Liver (tissue), 3 donors: ENCODE measurements at regions not wholly inside any gene's neighbourhood (a gene's known extent, or its start where the extent isn't known, plus 50 kb on each side); places are given as distances from the start of the nearest gene placed in this dataset.

Experiments
- RAD21 ChIP-seq, 2 donors: IDR thresholded peaks; 2 replicates each; pipeline ENCODE4 v1.6.1; 2016; ENCODE audit warnings: antibody characterized with exemption in 2 of 2, mild to moderate bottlenecking in 2 of 2
- REST ChIP-seq: IDR thresholded peaks from 2 replicates; pipeline ENCODE4 v1.6.1; 2016; ENCODE audit warnings: antibody characterized with exemption, mild to moderate bottlenecking
- YY1 ChIP-seq: IDR thresholded peaks from 2 replicates; pipeline ENCODE4 v1.6.1; 2016; ENCODE audit warnings: antibody characterized with exemption, mild to moderate bottlenecking
- ZBTB33 ChIP-seq: IDR thresholded peaks from 2 replicates; pipeline ENCODE4 v1.6.1; 2016; ENCODE audit warnings: antibody characterized with exemption
- TF ChIP-seq, protein P1 (sequence below): fragments of 150-350 bp; IDR thresholded peaks from 2 replicates; pipeline ENCODE4 v1.5.1; 2017; ENCODE audit warnings: improper control_type of control experiment, low read depth, low read length; ENCODE audit not compliant: missing input control
- donor health status: healthy.
- donor health status: healthy.

GRCh38 chr7:125480762-125481161 lies 551.1 kb upstream of the POT1 start:
- TF ChIP-seq RAD21 (IDR thresholded peaks at IDR 0.05), result no peak
- TF ChIP-seq, protein P1, sequence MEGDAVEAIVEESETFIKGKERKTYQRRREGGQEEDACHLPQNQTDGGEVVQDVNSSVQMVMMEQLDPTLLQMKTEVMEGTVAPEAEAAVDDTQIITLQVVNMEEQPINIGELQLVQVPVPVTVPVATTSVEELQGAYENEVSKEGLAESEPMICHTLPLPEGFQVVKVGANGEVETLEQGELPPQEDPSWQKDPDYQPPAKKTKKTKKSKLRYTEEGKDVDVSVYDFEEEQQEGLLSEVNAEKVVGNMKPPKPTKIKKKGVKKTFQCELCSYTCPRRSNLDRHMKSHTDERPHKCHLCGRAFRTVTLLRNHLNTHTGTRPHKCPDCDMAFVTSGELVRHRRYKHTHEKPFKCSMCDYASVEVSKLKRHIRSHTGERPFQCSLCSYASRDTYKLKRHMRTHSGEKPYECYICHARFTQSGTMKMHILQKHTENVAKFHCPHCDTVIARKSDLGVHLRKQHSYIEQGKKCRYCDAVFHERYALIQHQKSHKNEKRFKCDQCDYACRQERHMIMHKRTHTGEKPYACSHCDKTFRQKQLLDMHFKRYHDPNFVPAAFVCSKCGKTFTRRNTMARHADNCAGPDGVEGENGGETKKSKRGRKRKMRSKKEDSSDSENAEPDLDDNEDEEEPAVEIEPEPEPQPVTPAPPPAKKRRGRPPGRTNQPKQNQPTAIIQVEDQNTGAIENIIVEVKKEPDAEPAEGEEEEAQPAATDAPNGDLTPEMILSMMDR, result no peak
- TF ChIP-seq YY1, result no peak
- TF ChIP-seq ZBTB33, result no peak
- TF ChIP-seq REST, result no peak
